ENCODE measurements at regions not wholly inside any gene's neighbourhood (a gene's known extent, or its start where the extent isn't known, plus 50 kb on each side); places are given as distances from the start of the nearest gene placed in this dataset.
A peak's percentile ranks its signal among the peaks of the same experiment; 100 is the strongest.

DNA sequence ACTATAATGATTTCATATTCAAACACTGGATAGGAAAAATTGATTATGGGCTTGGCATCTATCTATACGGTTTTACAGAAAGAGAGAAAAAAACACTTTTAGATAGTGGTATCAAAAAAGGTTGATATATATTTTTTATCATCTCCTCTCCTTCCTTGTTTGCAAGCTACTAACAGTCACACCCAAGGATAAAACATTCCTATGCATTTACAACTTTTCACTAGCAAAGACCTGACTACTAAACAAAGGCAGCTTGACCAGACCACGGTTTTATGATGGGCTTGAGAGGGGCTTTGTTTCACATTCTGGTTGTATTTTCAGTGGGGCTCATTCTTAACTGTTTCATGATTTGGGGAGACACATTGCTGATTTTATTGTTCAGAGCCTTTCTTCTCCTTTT lies 477.6 kb upstream of the CITED2 start:
- ATAC-seq (no peak), DNase-seq (ENCODE audit: missing footprints) (no peak)
- intact Hi-C loops (cut with DNase I): no loop called here

DNA sequence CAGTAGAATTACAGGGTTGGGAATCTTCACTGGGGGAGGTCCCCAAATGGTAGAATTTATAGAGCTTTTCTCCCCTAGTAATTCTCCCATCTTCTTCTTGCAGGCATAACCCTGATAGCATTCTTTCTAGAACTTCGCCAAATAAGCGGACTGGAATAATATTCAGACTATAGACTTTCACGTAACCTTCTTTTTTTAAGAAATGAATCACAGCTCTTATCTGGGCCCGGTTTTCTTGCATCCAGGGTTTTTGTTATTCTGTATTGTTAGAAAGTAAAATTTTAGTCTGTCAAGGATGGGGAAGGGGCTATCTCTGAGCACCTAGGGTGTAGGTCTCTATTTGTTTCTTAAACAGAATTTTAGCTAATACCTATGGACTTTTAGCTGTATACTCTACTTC lies 476.8 kb upstream of the CITED2 start:
- intact Hi-C loops (cut with DNase I): no loop called here
- DNase-seq (ENCODE audit: missing footprints) (no peak), ATAC-seq (no peak)

DNA sequence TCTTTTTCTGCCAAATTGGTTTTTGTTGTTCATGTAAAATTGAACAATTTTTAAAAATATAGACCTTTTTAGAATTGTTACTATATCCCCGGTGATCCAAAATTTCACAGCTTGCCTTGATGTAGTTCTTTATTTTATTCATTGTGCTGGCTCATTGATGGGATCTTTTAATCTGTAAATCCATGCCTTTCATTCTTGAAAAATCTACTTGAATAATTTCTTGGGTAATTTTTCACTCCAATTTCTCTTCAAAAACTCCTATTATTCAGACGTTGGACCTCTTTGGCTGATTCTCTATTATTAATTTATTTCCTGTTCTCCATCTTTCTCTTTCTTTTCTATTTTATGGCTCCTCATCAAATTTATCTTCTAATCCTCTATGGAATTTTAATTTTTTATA lies 476.1 kb upstream of the CITED2 start:
- DNase-seq (ENCODE audit: missing footprints) (no peak), ATAC-seq (no peak)
- intact Hi-C loops (cut with DNase I): no loop called here

DNA sequence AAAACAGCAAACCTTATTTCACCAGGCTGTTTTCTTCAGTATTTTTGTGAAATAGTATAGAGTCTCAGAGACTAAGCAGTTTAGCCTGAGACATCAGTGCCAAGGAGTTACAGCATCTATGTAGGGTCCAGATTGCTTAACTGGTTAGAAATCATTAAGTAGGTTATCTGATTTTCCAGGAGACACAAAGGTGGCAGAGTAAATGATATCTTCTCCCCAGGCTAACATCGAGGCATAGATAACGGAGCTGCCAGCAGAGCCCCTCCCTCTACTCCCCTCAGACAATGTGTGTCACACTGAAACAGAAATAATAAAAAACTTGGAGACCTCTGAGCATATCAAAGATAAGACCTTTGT lies 473.0 kb upstream of the CITED2 start:
- intact Hi-C loops (cut with DNase I): no loop called here
- no peak for DNase-seq (ENCODE audit: missing footprints)
- ATAC-seq: no peak

DNA sequence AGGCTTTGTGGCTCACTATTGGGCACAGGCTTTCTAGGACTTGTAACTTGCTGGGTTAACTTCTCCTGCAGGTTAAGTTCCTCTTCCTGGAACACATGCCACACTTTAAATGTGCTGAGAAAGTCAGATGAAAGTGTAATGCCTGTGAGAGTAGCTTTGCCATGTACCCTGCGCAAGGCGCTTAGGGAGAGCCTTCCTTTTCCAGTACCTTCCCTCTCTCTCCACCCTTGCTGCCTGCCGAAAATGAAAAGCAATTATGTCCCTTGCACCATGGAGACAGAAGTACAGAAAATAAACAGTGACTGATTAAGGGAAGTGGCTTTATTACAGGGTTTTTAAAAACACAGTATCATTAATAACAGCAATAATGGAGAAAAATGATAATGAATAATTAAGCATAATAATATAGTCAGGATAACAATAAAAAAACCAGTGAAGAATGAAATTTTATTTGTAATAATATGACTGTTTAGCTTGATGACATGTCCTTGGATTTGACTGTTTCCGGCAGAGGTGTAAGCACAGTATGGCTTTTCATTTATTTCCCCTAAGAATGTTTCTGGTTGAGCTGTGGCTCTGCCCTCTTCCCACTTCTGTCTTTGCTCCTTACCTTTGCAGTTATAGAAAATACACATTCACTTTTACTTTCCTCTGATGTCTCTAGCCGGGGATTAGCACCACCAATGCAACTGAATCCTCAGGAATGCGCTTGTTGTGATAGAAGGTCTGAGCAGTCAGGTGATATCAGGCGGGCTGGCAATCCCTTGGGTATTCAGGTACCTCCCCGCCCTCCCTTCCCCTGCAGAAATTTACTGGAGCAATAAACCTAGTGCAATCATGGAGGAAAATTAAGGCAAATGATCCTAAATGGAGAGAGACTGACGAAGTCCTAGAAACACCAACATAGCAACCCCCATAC lies 472.3 kb upstream of the CITED2 start:
- DNase-seq (ENCODE audit: missing footprints) (no peak), ATAC-seq (peak; percentile 89)
- intact Hi-C loops (cut with DNase I): no loop called here

DNA sequence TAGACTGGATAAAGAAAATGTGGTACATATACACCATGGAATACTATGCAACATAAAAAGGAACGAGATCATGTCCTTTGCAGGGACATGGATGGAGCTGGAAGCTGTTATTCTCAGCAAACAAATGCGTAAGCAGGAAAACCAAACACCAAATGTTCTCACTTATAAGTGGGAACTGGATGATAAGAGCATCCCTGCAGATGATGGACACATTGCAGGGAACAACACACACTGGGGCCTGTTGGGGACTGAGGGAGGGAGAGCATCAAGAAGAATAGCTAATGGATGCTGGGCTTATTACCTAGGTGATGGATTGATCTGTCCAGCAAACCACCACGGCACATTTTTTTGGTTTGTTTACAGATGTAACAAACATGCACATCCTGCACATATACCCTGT lies 470.5 kb upstream of the CITED2 start:
- no peak for ATAC-seq
- DNase-seq (ENCODE audit: missing footprints): no peak
- intact Hi-C loops (cut with DNase I): no loop called here

DNA sequence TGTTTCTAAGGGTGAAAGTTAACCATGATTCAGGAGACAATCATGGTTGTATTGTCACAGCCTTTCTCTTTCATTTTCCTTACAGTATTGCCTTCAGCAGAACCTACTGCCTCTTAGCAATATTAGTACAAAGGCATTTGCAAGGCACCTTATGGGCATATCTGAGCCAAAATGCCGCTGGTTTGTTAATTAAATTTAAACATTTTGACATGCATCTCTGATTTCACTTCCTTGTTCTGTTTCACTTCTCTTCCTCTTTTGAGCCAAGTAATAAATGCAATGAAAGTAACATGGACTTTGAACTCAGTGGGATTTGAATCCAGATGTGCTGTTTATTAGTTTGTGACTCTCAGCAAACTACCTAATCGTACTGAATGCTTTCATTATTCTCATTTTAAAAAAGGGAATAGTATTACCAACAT lies 467.4 kb upstream of the CITED2 start:
- DNase-seq (ENCODE audit: missing footprints) (no peak), ATAC-seq (no peak)
- intact Hi-C loops (cut with DNase I): no loop called here

DNA sequence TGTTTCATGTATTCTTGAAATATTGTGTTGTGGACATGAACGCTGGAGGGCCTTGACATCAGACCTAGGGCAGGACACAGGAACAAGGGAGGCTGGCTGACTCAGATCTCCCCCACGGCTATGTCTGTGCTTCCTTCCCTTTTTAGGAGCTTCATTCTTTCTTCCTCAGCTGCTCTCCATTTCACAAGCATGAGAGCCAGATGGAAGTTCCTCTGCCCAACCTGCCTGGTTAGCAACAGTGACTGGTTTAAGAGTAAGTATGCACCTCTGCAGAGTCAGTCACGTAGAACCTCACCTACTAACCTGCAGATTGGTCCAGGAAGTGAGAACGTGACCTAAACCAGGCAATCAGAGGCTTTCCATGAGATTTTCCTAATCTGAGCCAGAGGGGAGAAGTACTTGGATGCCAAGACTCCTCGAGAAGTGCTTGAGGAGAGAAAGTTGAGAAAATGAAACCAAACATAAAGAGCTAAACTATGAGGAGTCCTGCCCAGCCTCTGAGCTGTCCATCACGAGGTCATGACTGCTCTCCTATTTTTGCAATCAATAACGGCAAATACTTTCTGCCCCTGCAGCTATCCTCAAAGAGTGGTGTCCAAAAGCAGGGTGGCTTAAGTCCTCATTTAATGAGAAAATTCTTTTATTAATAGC lies 465.2 kb upstream of the CITED2 start:
- peak; percentile 68 for DNase-seq (ENCODE audit: missing footprints)
- ATAC-seq: peak; percentile 86
- intact Hi-C loops (cut with DNase I): no loop called here

DNA sequence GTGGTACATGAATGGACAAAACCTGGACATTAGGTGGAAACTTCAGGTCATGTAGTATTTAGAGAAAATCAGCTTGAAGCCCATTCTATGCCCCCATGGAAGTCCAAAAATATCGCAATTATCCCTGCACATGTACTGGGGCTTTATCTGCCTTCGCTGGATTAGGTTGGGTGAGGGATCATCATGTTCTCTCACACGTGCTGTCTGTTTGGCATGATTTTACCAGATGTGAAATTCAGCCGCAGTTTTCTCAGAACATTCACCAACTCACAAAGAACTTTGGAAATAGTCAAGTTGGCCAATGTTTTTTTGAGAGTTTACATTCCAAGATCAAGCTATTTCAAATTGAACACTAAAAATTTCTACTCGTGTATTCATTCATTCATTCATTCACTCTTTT lies 459.8 kb upstream of the CITED2 start:
- intact Hi-C loops (cut with DNase I): no loop called here
- ATAC-seq (no peak), DNase-seq (ENCODE audit: missing footprints) (no peak)

DNA sequence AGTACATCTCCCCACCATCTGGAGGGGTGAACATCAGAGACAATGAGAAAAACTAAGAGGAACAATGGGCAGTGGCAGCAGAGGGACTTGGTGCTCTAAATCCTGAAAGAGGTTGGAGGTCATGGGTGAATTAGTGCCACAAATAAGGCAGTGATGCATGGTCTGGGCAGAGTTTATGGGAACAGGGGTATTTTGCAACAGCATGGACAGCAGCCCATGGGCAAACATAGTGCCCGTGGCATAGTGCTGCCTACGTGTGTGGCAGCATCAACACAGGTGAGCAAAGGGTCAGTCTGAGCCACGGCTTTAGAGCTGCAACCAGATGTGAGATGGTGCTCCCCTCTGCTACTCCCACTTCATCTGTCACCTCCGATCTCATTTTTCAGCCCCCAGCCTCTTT lies 459.1 kb upstream of the CITED2 start:
- ATAC-seq: peak; percentile 23
- no peak for DNase-seq (ENCODE audit: missing footprints)
- intact Hi-C loops (cut with DNase I): no loop called here

DNA sequence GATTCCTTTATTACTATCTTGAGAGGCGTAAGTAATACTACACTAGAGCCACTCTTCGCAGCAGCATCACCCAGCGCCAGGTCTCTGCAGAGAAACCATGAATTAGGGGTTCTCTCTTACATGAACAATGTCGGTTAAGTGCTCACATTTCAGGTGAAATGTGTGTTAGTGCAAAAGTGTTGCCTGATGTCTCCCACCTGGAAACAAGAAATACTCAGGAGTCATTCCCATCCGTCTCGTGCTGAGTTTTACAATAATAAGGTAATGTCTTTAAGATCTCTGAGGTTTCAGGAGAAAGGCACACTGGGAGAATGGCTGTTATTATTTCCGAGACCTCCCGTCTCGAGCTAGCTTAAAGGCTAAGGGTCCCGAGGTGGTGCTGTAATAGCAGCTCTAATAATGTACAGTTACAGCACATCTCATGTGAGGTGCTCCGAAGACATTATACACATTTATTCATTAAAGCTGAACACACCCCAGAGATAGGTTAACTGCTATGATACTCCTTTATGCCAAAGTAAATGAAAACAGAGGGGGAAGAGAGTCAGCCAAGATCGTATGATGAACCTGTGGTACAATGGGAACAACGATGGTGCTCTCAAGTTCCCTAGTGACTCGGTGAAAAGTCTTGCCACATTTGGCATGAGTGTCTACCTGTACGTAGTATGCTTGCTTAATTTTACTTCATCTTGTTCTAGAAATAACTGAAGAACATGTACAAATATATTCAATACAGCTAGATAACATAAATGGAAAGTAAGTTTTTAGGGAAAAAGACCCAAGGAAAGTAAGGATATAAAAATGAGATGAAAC lies 458.3 kb upstream of the CITED2 start:
- ATAC-seq (no peak), DNase-seq (ENCODE audit: missing footprints) (no peak)
- intact Hi-C loops (cut with DNase I): no loop called here

DNA sequence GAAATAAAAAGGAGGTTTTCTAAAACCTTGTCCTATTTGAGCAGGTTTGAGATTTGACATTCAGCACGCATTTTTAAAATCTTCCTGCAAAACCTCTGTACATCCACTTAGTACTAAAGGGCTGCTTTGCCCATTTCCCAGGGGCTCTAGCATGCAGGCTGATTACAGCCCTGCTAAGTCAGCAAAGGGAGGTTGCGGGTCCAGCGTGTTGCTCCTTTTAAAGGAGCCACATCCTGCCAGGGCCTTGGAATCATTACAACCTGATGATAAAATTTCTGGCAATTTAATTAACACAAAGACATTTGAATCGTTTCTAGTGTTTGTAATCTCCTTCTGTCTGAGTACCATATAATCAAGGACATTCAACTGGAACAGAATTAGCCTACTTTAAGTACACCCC lies 455.1 kb upstream of the CITED2 start:
- DNase-seq (ENCODE audit: missing footprints): no peak
- intact Hi-C loops (cut with DNase I): no loop called here
- no peak for ATAC-seq

DNA sequence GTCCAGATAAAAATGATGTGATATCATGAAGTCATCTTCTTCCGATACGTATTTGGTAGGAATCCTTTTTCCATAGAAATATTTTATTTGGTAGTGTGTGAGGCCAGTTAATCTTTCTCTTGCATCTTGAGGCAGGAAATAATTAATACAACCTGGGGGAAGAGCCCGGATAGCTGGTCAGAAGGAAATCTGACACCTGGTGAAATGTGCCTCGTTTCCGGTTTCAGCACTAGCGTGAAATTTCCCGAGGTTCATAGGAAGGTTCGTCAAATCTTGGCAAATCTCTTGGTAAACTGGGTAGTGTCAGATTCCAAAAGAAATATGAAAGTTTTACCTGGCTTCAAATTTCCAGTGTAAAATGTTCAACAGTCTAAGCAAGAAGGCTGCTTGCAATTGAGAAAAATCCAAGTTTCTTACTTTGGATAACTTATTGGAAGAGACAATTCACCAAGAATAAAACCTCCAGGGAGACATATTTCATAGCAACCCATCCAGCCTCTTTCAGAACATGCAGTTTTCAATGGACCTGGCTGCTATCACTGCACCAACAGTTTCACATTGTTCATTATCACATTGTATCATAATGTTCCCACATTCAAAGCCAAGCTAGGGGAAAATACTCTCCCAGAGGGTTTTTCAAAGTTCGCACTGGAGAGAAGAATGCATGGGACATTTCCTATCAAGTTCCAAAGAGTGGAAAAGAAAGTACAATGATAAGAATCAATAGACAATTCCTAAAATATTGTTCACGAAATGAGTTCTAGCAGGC lies 454.5 kb upstream of the CITED2 start:
- no peak for DNase-seq (ENCODE audit: missing footprints)
- intact Hi-C loops (cut with DNase I): no loop called here
- ATAC-seq: no peak

DNA sequence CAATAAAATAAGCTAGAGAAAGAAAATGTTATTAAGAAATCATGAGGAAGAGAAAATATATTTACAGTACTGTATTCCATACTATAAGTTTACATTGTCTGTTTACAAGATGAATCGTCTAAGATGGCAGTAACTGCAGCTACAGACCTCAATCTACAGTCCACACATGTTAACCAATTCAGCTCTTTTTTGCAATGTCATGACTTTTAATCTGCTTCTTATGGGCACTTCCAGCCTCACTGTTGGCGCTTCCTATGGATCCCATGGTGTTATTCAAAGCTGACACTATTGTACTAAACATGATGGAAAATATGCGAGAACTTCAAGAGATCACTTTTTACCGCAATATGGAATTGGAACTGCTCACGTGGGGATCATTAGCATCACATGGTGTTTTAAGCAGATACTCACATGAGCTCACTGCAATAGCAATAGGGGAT lies 451.5 kb upstream of the CITED2 start:
- ATAC-seq (no peak), DNase-seq (ENCODE audit: missing footprints) (no peak)
- intact Hi-C loops (cut with DNase I): no loop called here

DNA sequence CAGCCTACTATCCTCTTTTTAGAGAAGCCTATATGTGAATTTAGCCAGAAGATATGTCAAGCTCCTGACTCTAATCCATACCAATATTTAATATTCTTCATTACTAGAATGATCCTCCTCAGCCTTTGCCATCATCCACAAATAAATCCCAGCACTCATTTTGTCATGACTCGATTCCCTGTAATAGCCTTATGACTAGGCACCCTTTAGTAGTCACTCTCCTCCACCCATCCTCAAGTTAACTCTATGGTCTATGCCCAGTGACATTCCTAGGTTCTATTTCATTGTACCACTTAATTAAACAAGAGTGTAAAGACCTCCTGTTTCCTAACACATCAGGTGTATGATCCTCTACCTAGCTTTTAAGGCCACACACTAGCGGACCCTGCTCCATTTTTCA lies 450.4 kb upstream of the CITED2 start:
- no peak for ATAC-seq
- intact Hi-C loops (cut with DNase I): no loop called here
- no peak for DNase-seq (ENCODE audit: missing footprints)

DNA sequence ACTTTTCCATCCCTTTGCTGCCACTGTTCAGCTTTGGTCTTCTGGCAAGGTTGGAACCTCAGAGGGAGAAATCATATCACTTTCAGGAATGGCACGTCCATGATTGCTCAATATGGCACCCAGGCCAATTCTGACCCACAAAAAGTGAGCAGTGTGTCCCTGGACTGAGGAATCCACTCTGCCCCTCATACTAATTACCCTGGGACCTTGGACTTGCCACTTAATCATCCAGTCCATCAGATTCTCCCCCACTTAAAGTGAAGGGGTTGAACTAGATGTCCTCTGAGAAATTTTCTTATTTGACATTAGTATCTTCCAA lies 449.3 kb upstream of the CITED2 start:
- no peak for ATAC-seq

DNA sequence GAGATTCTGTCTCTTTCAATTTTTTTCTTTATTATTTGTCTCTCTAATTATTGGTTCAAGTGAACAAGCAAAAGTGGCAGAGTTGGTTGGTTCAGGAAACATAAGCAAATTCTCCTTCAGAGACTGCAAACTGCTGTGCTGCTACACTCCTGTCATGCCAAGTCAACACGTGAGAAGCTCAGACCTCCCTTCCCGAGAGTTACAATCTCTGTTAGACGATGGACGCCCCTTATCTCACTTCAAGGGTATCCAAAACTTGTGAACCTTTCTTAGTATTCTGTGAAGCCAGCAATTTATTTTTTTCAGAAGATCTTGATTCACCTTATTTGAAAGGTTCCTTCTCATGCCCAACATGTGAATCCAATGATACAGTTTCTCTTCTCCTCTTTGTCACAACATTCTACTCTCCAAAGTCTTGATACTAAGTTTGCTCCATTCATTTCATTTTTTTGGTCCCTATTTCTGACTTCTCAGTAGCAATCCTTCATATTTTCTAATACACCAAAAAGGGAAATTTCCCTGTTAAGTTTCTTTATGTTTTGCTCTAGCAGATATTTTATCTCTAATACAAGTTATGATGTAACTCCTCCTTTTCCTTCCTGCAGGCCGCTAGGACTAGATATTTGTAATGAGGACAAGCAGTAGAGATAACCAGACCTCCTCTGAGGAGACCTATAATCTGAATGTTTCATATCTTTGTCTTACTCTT lies 448.8 kb upstream of the CITED2 start:
- intact Hi-C loops (cut with DNase I): no loop called here
- DNase-seq (ENCODE audit: missing footprints) (no peak), ATAC-seq (no peak)

More for the DNA sequence above, 449.3 kb upstream of the CITED2 start:
- intact Hi-C loops (cut with DNase I): no loop called here
- DNase-seq (ENCODE audit: missing footprints): no peak

DNA sequence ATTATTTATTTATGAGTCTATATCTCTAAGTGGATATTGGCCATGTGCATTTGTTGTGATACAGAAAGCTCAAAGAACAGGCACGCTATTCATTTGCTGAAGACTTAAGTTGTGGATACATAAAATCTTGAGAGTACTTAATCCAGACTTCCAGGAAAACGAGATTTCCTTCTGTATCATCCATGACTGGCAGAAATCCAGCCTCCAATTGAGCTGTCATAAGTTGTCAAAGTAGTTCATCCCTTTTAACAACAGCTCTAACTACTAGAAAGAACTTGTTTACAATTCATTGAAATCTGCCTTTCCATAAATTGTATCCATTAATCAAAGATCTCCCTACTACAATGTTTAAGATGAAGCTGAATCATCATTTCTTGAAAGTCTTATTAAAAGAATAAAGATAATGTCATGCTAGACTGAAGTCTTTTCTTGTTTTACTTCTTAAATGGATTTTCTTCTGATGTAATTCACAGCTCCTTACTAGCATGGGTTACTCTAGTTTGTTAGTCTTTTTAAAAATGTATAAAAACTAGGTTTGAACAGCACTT lies 447.3 kb upstream of the CITED2 start:
- ATAC-seq: no peak
- intact Hi-C loops (cut with DNase I): no loop called here
- no peak for DNase-seq (ENCODE audit: missing footprints)
